Heart right ventricle (tissue), 16 donors: ENCODE measurements at regions not wholly inside any gene's neighbourhood (a gene's known extent, or its start where the extent isn't known, plus 50 kb on each side); places are given as distances from the start of the nearest gene placed in this dataset.

Experiments used
- ATAC-seq, 8 donors: fragments of 200-7000 bp; cut with Tn5 transposase; one replicate each; pipeline ENCODE4 v1.9.1; 2020; ENCODE audit warnings: mild to moderate bottlenecking in 8 of 8, moderate library complexity in 8 of 8, moderate number of reproducible peaks in 1 of 8
- DNase-seq, 2 donors: peaks; one replicate each; pipeline ENCODE4 v3.0.0-alpha.2; 2020
- H3K27ac ChIP-seq, 10 donors: fragments of 200-600 bp; sonication (generic) in 2 of 10; one replicate each; pipeline versions ENCODE4 v1.5.0 to v1.8.0; 2020 to 2022; ENCODE audit warnings: mild to moderate bottlenecking in 3 of 10
- H3K27me3 ChIP-seq, 7 donors: fragments of 200-600 bp; one replicate each; pipeline ENCODE4 v1.8.0; 2021 to 2022; ENCODE audit warnings: mild to moderate bottlenecking in 2 of 7
- H3K36me3 ChIP-seq, 9 donors: fragments of 200-600 bp; sonication (generic) in 1 of 9; one replicate each; pipeline versions ENCODE4 v1.5.0 to v1.8.0; 2020 to 2022; ENCODE audit warnings: mild to moderate bottlenecking in 2 of 9
- H3K4me1 ChIP-seq, 9 donors: fragments of 200-600 bp; sonication (generic) in 1 of 9; one replicate each; pipeline versions ENCODE4 v1.5.0 to v1.8.0; 2020 to 2022; ENCODE audit warnings: mild to moderate bottlenecking in 4 of 9
- H3K4me3 ChIP-seq, 10 donors: fragments of 200-600 bp; sonication (generic) in 2 of 10; one replicate each; pipeline versions ENCODE4 v1.5.0 to v1.8.0; 2020 to 2022; ENCODE audit warnings: mild to moderate bottlenecking in 7 of 10, moderate library complexity in 2 of 10
- H3K9me3 ChIP-seq, 11 donors: fragments of 200-600 bp in 10 of 11; sonication (generic) in 2 of 11; one replicate each; pipeline versions ENCODE4 v1.5.0 to v1.8.0; 2013 to 2022; ENCODE audit warnings: mild to moderate bottlenecking in 2 of 11, control low read depth in 1 of 11, moderate library complexity in 1 of 11
- WGBS, 2 donors: extraction: QIAGEN DNeasy Blood & Tissue Kit; methylation state at CpG; one replicate each; pipeline ENCODE4 v1.1.7; 2013; ENCODE audit warnings: inconsistent platforms in 1 of 2; 5-methylcytosine and 5-hydroxymethylcytosine counted together
- intact Hi-C, 10 donors: fragments of 100-400 bp; cut with DNase I; formaldehyde crosslinking; loops; one replicate each; pipeline versions ENCODE4 v1.11.1 to v1.14.2; 2022
- TF ChIP-seq, protein P1 (sequence below), 9 donors: fragments of 200-600 bp; sonication (generic) in 2 of 9; IDR thresholded peaks; one replicate each; pipeline versions ENCODE4 v1.5.0 to v1.8.0; 2021 to 2022; ENCODE audit warnings: antibody characterized with exemption in 9 of 9, mild to moderate bottlenecking in 5 of 9, moderate library complexity in 1 of 9
- donor health status: Arrhythmogenic right ventricular cardiomyopathy.
- donor health status: ischemic (EF 13 %, LVEDD 7.1; RV severe dilation, severe dysfunction).
- donor health status: healthy with polysubstance abuse.
- donor health status: DM: no; HTN: yes; CAD: no.
- donor health status: DM: no; HTN: no; CAD: no.
- donor health status: ischemic (EF 25% LVEDD 6.9; RV normal size, moderate dysfunction).
- donor health status: ischemic (EF 25% LVEDD 5.7; RV mildly dilated, moderate dysfunction).
- donor health status: healthy.
- donor health status: DM: yes; HTN: yes; CAD: no.
- donor health status: Ischemic cardiomyopathy.
- donor health status: ischemic (EF 35%, LVEDD 5.7; RV mildly dilated, moderate dysfunction).
- donor health status: nonischemic (EF 11% LVEDD 7.7; RV severe dilation, severe dysfunction).
- donor health status: DM: yes; HTN: yes; CAD: no.
- donor health status: PGD.
- donor health status: ischemic (EF 29% LVEDD 5.4; RV normal size, mild dysfunction).
- donor health status: nonischemic (EF 23%, LVEDD 6.1; RV moderate dilation, normal function).

DNA sequence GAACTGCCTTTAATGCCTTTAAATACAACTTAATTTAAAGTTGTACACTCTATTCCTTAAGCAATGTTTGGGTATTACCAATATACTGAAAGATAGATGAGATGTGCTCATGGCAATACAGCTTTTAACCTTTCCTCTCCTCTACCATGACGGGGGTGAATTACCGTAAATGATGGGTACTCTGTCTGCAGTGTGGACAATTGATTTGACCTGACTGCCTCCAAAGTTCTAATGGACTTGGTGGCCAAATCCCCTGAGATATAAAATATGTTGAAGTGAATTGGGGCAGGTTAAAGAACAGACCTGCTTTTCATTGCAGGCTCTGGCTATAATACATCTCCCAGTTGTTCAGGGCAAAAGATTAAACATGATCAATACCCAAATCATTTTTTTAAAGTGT, 367.4 kb upstream of the NR5A2 start:
- intact Hi-C loops = no loop called here
- Histone ChIP-seq H3K27ac (no peak overlapping the region), H3K36me3 (no peaks in the 10 kb centered on the region), H3K4me1 (no peaks in the 10 kb centered on the region), H3K9me3 (peaks cover 0 to under 1% (median 0%) of the 10 kb centered on the region in 11 donors), H3K27me3 (no peaks in the 10 kb centered on the region), H3K4me3 (no peak overlapping the region)
- TF ChIP-seq, protein P1, sequence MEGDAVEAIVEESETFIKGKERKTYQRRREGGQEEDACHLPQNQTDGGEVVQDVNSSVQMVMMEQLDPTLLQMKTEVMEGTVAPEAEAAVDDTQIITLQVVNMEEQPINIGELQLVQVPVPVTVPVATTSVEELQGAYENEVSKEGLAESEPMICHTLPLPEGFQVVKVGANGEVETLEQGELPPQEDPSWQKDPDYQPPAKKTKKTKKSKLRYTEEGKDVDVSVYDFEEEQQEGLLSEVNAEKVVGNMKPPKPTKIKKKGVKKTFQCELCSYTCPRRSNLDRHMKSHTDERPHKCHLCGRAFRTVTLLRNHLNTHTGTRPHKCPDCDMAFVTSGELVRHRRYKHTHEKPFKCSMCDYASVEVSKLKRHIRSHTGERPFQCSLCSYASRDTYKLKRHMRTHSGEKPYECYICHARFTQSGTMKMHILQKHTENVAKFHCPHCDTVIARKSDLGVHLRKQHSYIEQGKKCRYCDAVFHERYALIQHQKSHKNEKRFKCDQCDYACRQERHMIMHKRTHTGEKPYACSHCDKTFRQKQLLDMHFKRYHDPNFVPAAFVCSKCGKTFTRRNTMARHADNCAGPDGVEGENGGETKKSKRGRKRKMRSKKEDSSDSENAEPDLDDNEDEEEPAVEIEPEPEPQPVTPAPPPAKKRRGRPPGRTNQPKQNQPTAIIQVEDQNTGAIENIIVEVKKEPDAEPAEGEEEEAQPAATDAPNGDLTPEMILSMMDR (IDR thresholded peaks at IDR 0.05) = no peak
- WGBS, 2 donors = 86 to 87% methylated on average over 2 of the region's 2 CpGs
- ATAC-seq (no peak), DNase-seq (no peak)

DNA sequence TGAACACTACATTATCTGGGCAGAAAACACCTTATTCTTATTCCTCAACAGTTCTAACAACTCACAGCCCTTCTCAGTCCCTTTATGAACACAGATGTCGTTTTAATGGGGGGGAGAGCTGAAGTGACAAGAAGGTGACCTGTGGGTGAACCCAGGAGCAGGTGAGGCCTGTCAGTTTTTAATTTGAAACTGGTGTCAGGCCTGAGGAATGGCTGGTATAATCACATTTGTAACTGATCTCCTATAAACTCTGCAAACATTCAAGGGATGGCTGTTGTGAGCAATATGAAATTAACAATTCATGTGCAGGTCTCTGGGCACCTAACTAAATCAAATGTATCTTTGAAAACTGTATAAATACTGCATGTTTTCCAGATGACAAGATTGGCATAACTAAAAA, 362.1 kb upstream of the NR5A2 start:
- Histone ChIP-seq H3K36me3 (no peaks in the 10 kb centered on the region), H3K4me3 (no peak overlapping the region), H3K27ac (no peak overlapping the region), H3K4me1 (no peaks in the 10 kb centered on the region), H3K9me3 (peaks cover 0 to 4% (median 0%) of the 10 kb centered on the region in 11 donors), H3K27me3 (no peaks in the 10 kb centered on the region)
- ATAC-seq = no peak
- TF ChIP-seq, protein P1 (IDR thresholded peaks at IDR 0.05) = no peak
- intact Hi-C loops = no loop called here
- WGBS, 2 donors = 0 to 23% methylated on average over 1 of the region's 1 CpG
- DNase-seq = no peak

DNA sequence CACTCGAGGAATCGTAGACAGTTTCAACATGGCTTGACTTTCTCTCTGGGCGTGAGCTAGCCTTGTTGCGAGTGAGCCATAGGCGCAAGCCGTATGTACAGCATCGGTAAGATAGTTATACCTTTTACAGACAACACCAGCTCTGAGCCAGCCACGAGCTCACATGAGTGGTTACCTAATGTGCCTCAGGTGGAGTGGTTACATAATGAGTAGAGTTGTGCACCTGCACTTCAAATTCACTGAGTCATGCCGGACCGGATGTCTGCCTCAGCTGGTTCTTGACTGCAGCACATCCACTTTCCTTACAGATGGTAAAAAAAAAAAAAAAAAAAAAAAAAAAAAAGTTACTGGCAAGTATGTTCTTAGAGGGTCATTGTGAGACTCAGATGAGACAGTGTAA, 360.4 kb upstream of the NR5A2 start:
- TF ChIP-seq, protein P1 (IDR thresholded peaks at IDR 0.05) = no peak
- Histone ChIP-seq H3K27me3 (no peaks in the 10 kb centered on the region), H3K9me3 (peaks cover 0 to 4% (median 0%) of the 10 kb centered on the region in 11 donors), H3K27ac (no peak overlapping the region), H3K4me3 (no peak overlapping the region), H3K36me3 (no peaks in the 10 kb centered on the region), H3K4me1 (no peaks in the 10 kb centered on the region)
- no peak for ATAC-seq
- intact Hi-C loops = no loop called here
- no peak for DNase-seq
- 82 to 93% methylated on average over 10 of the region's 10 CpGs for WGBS, 2 donors

DNA sequence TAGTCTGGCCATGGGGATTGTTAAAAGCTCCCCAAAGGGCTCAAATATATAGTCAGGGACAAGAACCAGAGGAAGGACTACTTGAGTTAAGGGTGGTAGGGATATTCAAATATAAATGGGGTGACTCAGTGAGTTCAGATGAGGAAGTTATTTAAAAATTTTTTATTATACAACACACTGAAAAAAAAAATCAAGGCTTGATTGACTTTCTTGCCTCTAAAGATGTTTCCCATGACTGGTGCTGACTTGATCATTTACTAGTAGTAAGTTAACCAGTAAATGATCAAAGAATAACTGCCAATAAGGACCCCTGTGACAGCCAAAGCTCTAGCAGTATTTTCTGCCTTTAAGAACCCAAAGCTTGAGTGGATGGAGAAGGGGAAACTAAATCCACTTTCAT, 357.6 kb upstream of the NR5A2 start:
- H3K27me3 ChIP-seq = no peaks in the 10 kb centered on the region
- no peaks in the 10 kb centered on the region for H3K4me1 ChIP-seq
- intact Hi-C loops = no loop called here
- TF ChIP-seq, protein P1 (IDR thresholded peaks at IDR 0.05) = no peak
- H3K9me3 ChIP-seq = peaks cover 0 to 4% (median 0%) of the 10 kb centered on the region in 11 donors
- DNase-seq = no peak
- H3K4me3 ChIP-seq = no peak overlapping the region
- no peaks in the 10 kb centered on the region for H3K36me3 ChIP-seq
- no peak overlapping the region for H3K27ac ChIP-seq
- ATAC-seq = no peak

DNA sequence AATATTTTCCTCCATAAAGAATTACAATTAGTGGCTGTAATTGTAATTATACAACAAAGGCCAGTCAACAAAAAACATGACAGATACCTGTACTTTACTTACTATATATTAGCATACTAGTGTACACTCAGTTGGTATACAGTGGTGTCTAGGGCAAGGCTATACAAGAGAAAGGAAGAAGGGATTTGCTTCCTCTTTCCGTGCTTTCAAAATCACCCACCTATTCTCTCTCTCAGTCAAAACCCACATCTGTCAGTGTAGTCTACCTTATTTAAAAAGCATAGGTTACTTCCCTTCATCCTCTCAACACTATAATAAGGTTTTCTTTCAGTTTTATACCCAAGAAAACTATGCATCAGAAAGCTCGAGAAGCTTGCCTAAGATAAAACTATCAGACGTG, 355.8 kb upstream of the NR5A2 start:
- H3K27me3 ChIP-seq = peaks cover 0 to 4% (median 0%) of the 10 kb centered on the region in 7 donors
- intact Hi-C loops = no loop called here
- no peaks in the 10 kb centered on the region for H3K36me3 ChIP-seq
- TF ChIP-seq, protein P1 (IDR thresholded peaks at IDR 0.05) = no peak
- H3K4me3 ChIP-seq = no peak overlapping the region
- no peak overlapping the region for H3K27ac ChIP-seq
- DNase-seq (no peak), ATAC-seq (no peak)
- H3K9me3 ChIP-seq = no peaks in the 10 kb centered on the region
- 82 to 86% methylated on average over 3 of the region's 3 CpGs for WGBS, 2 donors
- H3K4me1 ChIP-seq = no peaks in the 10 kb centered on the region
